Heart left ventricle (tissue), 16 donors: ENCODE measurements at regions not wholly inside any gene's neighbourhood (a gene's known extent, or its start where the extent isn't known, plus 50 kb on each side); places are given as distances from the start of the nearest gene placed in this dataset.

Experiments used
- ATAC-seq, 4 donors: fragments of 200-7000 bp; cut with Tn5 transposase; one replicate each; pipeline ENCODE4 v1.9.1; 2020 to 2022; ENCODE audit warnings: moderate library complexity in 4 of 4, mild to moderate bottlenecking in 3 of 4, moderate number of reproducible peaks in 1 of 4
- DNase-seq, 5 donors: peaks; one replicate each; pipeline ENCODE4 v3.0.0-alpha.2; 2020
- H3K27ac ChIP-seq, 12 donors: fragments of 200-600 bp; sonication (generic) in 4 of 12; one replicate each; pipeline versions ENCODE4 v1.5.0 to v1.8.0; 2016 to 2022; ENCODE audit warnings: mild to moderate bottlenecking in 2 of 12
- H3K27me3 ChIP-seq, 9 donors: fragments of 200-600 bp; sonication (generic) in 2 of 9; one replicate each; pipeline versions ENCODE4 v1.5.1 to v1.8.0; 2016 to 2022; ENCODE audit warnings: mild to moderate bottlenecking in 3 of 9
- H3K36me3 ChIP-seq, 9 donors: fragments of 200-600 bp; sonication (generic) in 2 of 9; one replicate each; pipeline versions ENCODE4 v1.5.0 to v1.8.0; 2018 to 2022; ENCODE audit warnings: mild to moderate bottlenecking in 2 of 9
- H3K4me1 ChIP-seq, 12 donors: fragments of 200-600 bp; sonication (generic) in 4 of 12; one replicate each; pipeline versions ENCODE4 v1.5.0 to v1.8.0; 2016 to 2022; ENCODE audit warnings: mild to moderate bottlenecking in 3 of 12
- H3K4me3 ChIP-seq, 12 donors: fragments of 200-600 bp; sonication (generic) in 4 of 12; one replicate each; pipeline versions ENCODE4 v1.5.0 to v1.8.0; 2017 to 2022; ENCODE audit warnings: mild to moderate bottlenecking in 9 of 12, moderate library complexity in 4 of 12
- H3K9me3 ChIP-seq, 12 donors: fragments of 200-600 bp; sonication (generic) in 4 of 12; one replicate each; pipeline versions ENCODE4 v1.5.0 to v1.8.0; 2016 to 2022; ENCODE audit warnings: mild to moderate bottlenecking in 1 of 12
- CTCF ChIP-seq, 12 donors: fragments of 200-600 bp; sonication (generic) in 4 of 12; IDR thresholded peaks; one replicate each; pipeline versions ENCODE4 v1.5.0 to v1.8.0; 2018 to 2022; ENCODE audit warnings: antibody characterized with exemption in 12 of 12, mild to moderate bottlenecking in 5 of 12
- POLR2A ChIP-seq, 2 donors: fragments of 450-650 bp; IDR thresholded peaks; one replicate each; pipeline ENCODE4 v1.6.1; 2017; ENCODE audit warnings: antibody characterized with exemption in 2 of 2, mild to moderate bottlenecking in 2 of 2, moderate library complexity in 2 of 2
- WGBS, 4 donors: extraction: QIAGEN DNeasy Blood & Tissue Kit in 2 of 4; methylation state at CpG; one replicate each; pipeline versions ENCODE4 v1.1.5 to v1.1.7; 2013 to 2018; 5-methylcytosine and 5-hydroxymethylcytosine counted together
- intact Hi-C, 10 donors: fragments of 100-400 bp; cut with DNase I; formaldehyde crosslinking; loops; one replicate each; pipeline versions ENCODE4 v1.11.1 to v1.14.2; 2022
- donor health status: ischemic (EF 13 %, LVEDD 7.1; RV severe dilation, severe dysfunction).
- donor health status: healthy with polysubstance abuse.
- donor health status: DM: no; HTN: yes; CAD: no.
- donor health status: DM: no; HTN: no; CAD: no.
- donor health status: ischemic (EF 25% LVEDD 6.9; RV normal size, moderate dysfunction).
- donor health status: ischemic (EF 25% LVEDD 5.7; RV mildly dilated, moderate dysfunction).
- donor health status: healthy.
- donor health status: DM: yes; HTN: yes; CAD: no.
- donor health status: ischemic (EF 35%, LVEDD 5.7; RV mildly dilated, moderate dysfunction).
- donor health status: nonischemic (EF 11% LVEDD 7.7; RV severe dilation, severe dysfunction).
- donor health status: DM: yes; HTN: yes; CAD: no.
- donor health status: PGD.
- donor health status: ischemic (EF 29% LVEDD 5.4; RV normal size, mild dysfunction).
- donor health status: nonischemic (EF 23%, LVEDD 6.1; RV moderate dilation, normal function).

- no peaks in the 10 kb centered on the region for H3K36me3 ChIP-seq
- TF ChIP-seq POLR2A (IDR thresholded peaks at IDR 0.05) (no peak), CTCF (IDR thresholded peaks at IDR 0.05) (no peak)
- no peak overlapping the region for H3K4me3 ChIP-seq
- H3K27me3 ChIP-seq, result peaks cover 0 to 45% (median 10%) of the 10 kb centered on the region in 9 donors
- H3K4me1 ChIP-seq, result no peaks in the 10 kb centered on the region
- intact Hi-C loops, result no loop called here
- ATAC-seq, result no peak
- H3K9me3 ChIP-seq, result peaks cover 0 to 30% (median 13%) of the 10 kb centered on the region in 12 donors
- DNase-seq, result no peak
- H3K27ac ChIP-seq, result no peak overlapping the region
- WGBS, 4 donors, result 80 to 83% (median 81%) methylated on average over 8 of the region's 8 CpGs
Observed at GRCh38 chr1:204742676-204743251, 57.2 kb upstream of the LRRN2 start.

DNA sequence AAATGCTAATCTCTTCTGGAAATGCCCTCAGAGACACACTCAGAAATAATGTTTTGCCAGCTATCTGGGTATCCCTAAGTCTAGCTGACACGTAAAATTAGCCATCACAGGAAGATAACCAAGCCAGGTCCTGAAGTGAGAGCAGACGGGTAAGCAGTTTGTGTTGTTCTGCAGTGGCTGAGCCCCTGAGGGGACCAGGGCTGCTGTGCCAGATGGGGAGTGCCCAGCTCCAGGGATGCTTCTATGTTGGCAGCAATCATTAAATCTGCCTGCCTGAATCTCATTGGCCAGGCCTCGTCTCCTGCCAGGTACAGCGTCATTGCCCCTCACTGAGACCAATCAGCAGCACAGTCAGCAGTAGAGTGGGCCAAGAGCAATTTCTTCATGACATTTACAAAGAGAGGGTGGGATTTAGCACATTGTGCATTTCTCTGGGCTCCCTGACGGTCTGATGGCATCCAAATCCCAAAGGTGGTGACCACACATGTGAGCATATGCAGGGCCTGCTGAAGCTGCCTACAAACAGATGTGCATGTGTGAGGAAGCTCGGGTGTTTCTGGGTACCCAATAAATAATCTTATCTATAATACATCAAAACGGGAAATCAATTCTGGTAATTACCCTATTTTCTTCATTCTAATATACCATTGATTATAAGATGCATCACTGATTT is 58.7 kb upstream of the LRRN2 start:
- intact Hi-C loops, result no loop called here
- Histone ChIP-seq H3K9me3 (peaks cover 0 to 15% (median 2%) of the 10 kb centered on the region in 12 donors), H3K4me3 (no peak overlapping the region), H3K36me3 (no peaks in the 10 kb centered on the region), H3K4me1 (no peaks in the 10 kb centered on the region), H3K27me3 (peaks cover 0 to 39% (median 5%) of the 10 kb centered on the region in 9 donors), H3K27ac (no peak overlapping the region)
- no peak for DNase-seq
- TF ChIP-seq CTCF (IDR thresholded peaks at IDR 0.05) (no peak), POLR2A (IDR thresholded peaks at IDR 0.05) (no peak)
- WGBS, 4 donors, result 67 to 82% (median 73%) methylated on average over 5 to 7 of the region's 7 CpGs
- no peak for ATAC-seq

GRCh38 chr1:204746838-204747442 is 61.4 kb upstream of the LRRN2 start:
- no peaks in the 10 kb centered on the region for H3K4me1 ChIP-seq
- intact Hi-C loops, result no loop called here
- no peak overlapping the region for H3K4me3 ChIP-seq
- no peaks in the 10 kb centered on the region for H3K9me3 ChIP-seq
- ATAC-seq (peak in 1 of 4 donors; percentile 64), DNase-seq (peak in 1 of 5 donors; percentile 28)
- H3K27ac ChIP-seq, result no peak overlapping the region
- H3K27me3 ChIP-seq, result peaks cover 0 to 53% (median 2%) of the 10 kb centered on the region in 9 donors
- TF ChIP-seq CTCF (IDR thresholded peaks at IDR 0.05) (peak; percentile 80 to 97 (median 90)), POLR2A (IDR thresholded peaks at IDR 0.05) (no peak)
- H3K36me3 ChIP-seq, result no peaks in the 10 kb centered on the region

GRCh38 chr1:204751480-204751879 is 65.9 kb upstream of the LRRN2 start:
- intact Hi-C loops, result no loop called here
- Histone ChIP-seq H3K9me3 (no peaks in the 10 kb centered on the region), H3K27ac (no peak overlapping the region), H3K27me3 (peaks cover 0 to 66% (median 4%) of the 10 kb centered on the region in 9 donors), H3K4me3 (no peak overlapping the region), H3K36me3 (no peaks in the 10 kb centered on the region), H3K4me1 (no peaks in the 10 kb centered on the region)
- ATAC-seq (no peak), DNase-seq (no peak)
- WGBS, 4 donors, result 34 to 41% (median 37%) methylated on average over 6 of the region's 6 CpGs
- no peak for TF ChIP-seq POLR2A (IDR thresholded peaks at IDR 0.05)
- TF ChIP-seq CTCF (IDR thresholded peaks at IDR 0.05), result no peak
